ENCODE measurements at regions not wholly inside any gene's neighbourhood (a gene's known extent, or its start where the extent isn't known, plus 50 kb on each side); places are given as distances from the start of the nearest gene placed in this dataset.

DNA sequence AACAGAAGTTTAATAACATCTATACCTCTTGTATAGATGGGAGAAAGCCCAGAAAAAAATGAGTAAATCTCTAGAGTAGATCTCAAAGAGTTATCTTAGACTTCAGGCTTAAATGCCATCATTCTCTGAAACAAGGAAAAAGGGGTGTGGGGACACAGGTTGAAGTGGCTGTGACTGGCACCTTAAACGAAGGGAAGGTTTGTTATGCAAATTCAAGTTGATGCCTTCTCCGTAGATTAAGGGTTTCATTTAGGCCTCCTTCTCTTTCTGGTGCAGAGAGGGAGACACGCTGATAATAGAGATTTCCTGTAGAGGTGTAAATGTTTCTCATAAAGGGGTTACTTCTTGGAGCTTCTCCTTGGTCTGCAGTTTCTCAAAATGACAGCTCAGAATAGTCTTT is 252.1 kb downstream of the CD83 start:
- TF ChIP-seq CTCF (IDR thresholded peaks at IDR 0.05; ENCODE audit: insufficient read depth, low read length, poor library complexity, severe bottlenecking), result no peak
- Histone ChIP-seq H3K27me3 (ENCODE audit: control insufficient read depth, insufficient read depth, low read length) (no peaks in the 10 kb centered on the region), H3K4me3 (ENCODE audit: low read depth, low read length) (no peak overlapping the region), H3K36me3 (ENCODE audit: control insufficient read depth, insufficient read depth, low read length) (no peaks in the 10 kb centered on the region)
- no peak for DNase-seq (ENCODE audit: low read depth)

DNA sequence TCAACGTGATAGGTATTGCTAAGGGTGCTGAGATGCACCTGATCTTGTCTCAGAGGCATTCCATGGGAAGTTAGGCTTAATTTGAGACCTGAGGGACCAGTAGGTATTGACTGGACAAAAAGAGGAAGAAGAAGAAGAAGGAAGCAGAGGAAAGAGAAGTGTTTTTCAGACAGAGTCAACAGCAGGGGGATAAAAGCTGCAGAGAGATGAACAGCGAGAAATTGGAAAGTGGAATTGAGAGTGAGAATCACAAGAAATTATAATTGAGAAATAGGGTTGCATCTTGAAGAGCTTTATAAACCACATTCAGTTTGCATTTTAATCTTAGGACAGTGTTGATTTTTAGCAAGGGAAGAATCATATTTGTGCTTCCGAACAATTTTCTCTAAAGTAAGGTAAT is 254.0 kb downstream of the CD83 start:
- Histone ChIP-seq H3K27me3 (ENCODE audit: control insufficient read depth, insufficient read depth, low read length) (no peaks in the 10 kb centered on the region), H3K36me3 (ENCODE audit: control insufficient read depth, insufficient read depth, low read length) (no peaks in the 10 kb centered on the region), H3K4me3 (ENCODE audit: low read depth, low read length) (no peak overlapping the region)
- no peak for DNase-seq (ENCODE audit: low read depth)
- TF ChIP-seq CTCF (IDR thresholded peaks at IDR 0.05; ENCODE audit: insufficient read depth, low read length, poor library complexity, severe bottlenecking), result no peak

DNA sequence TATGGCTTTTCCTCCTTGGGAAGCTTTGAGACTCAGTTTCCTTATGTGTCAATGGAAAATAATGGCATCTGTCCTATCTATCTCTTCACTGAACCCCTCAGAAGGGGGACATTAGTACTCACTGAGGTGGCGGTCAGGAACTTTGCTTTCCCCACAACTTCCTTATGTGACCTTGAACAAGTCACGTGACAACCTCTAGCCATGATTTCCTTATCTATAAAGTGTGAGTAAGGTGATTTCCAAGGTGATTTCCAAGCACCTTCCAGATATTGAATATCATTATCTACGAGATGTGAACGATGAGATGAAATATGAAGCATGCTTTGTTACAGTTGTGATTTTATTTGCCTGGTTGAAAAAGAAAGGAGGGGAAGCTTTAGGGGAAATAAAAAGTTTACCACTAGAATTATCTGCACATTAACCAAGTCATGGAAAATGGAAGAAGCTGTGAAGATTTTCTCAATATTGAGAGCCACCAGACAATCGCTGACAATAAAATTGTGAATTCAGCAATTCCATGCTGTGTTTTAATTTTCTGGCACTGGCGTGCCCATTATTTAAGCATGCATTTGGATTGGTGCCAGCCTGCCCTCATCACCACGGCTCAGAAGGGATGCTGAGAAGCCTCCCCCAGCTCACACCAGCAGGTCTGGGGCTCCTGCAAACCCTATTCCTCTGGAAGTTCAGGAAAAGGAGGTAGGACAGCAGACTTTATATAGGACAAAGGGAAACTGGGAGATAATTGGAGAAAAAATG is 255.3 kb downstream of the CD83 start:
- no peak for TF ChIP-seq CTCF (IDR thresholded peaks at IDR 0.05; ENCODE audit: insufficient read depth, low read length, poor library complexity, severe bottlenecking)
- DNase-seq (ENCODE audit: low read depth), result no peak

GRCh38 chr6:14373648-14374437 is 256.3 kb downstream of the CD83 start:
- TF ChIP-seq CTCF (IDR thresholded peaks at IDR 0.05; ENCODE audit: insufficient read depth, low read length, poor library complexity, severe bottlenecking), result no peak
- Histone ChIP-seq H3K4me3 (ENCODE audit: low read depth, low read length) (no peak overlapping the region), H3K27me3 (ENCODE audit: control insufficient read depth, insufficient read depth, low read length) (no peaks in the 10 kb centered on the region), H3K36me3 (ENCODE audit: control insufficient read depth, insufficient read depth, low read length) (no peaks in the 10 kb centered on the region)
- DNase-seq (ENCODE audit: low read depth), result no peak

More for the DNA sequence above, 255.3 kb downstream of the CD83 start:
- Histone ChIP-seq H3K36me3 (ENCODE audit: control insufficient read depth, insufficient read depth, low read length) (no peaks in the 10 kb centered on the region), H3K4me3 (ENCODE audit: low read depth, low read length) (no peak overlapping the region), H3K27me3 (ENCODE audit: control insufficient read depth, insufficient read depth, low read length) (no peaks in the 10 kb centered on the region)

GRCh38 chr6:14375930-14376329 is 258.4 kb downstream of the CD83 start:
- no peak for DNase-seq (ENCODE audit: low read depth)
- no peaks in the 10 kb centered on the region for H3K36me3 ChIP-seq (ENCODE audit: control insufficient read depth, insufficient read depth, low read length)
- no peak overlapping the region for H3K4me3 ChIP-seq (ENCODE audit: low read depth, low read length)
- no peaks in the 10 kb centered on the region for H3K27me3 ChIP-seq (ENCODE audit: control insufficient read depth, insufficient read depth, low read length)
- TF ChIP-seq CTCF (IDR thresholded peaks at IDR 0.05; ENCODE audit: insufficient read depth, low read length, poor library complexity, severe bottlenecking), result no peak
